Adrenal gland (tissue), 5 donors: ENCODE measurements at regions not wholly inside any gene's neighbourhood (a gene's known extent, or its start where the extent isn't known, plus 50 kb on each side); places are given as distances from the start of the nearest gene placed in this dataset.

ENCODE experiments used
- POLR2A ChIP-seq, 2 donors: fragments of 450-650 bp; IDR thresholded peaks; one replicate each; pipeline ENCODE4 v1.6.1; 2017; ENCODE audit warnings: antibody characterized with exemption in 2 of 2, mild to moderate bottlenecking in 2 of 2, moderate library complexity in 1 of 2
- TF ChIP-seq, protein P1 (sequence below), 6 experiments: fragments of 450-650 bp in 4 of 6; fragments of 200-600 bp in 2 of 6; sonication (generic) in 1 of 6; IDR thresholded peaks; 1 replicate in 5 of 6; 2 replicates in 1 of 6; pipeline versions ENCODE4 v1.5.1 to v1.8.0; 2016 to 2021; ENCODE audit warnings: antibody characterized with exemption in 6 of 6, mild to moderate bottlenecking in 2 of 6, moderate library complexity in 1 of 6
- donor health status: DM: no; HTN: no; CAD: no.

DNA sequence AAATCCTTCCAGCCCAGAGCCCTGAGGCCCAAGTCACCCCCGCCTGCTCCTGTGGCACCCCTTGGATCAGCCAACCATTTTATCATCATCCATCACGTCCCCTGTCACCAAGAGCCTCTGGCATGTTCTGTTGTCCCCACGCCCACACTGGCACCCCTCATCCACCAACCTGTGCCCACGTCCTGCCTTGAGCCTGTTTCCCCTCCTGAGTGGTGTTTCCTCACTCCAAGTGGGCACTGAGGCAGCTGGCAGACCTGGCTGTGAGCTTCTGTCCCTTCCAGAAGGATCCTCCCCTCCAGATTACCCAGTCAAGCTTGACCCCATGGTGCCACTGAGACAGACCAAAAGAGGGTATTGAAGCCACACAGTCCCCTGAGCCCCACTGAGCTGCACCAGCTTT is 71.4 kb upstream of the ANTXRL start:
- no peak for TF ChIP-seq POLR2A (IDR thresholded peaks at IDR 0.05)
- TF ChIP-seq, protein P1, sequence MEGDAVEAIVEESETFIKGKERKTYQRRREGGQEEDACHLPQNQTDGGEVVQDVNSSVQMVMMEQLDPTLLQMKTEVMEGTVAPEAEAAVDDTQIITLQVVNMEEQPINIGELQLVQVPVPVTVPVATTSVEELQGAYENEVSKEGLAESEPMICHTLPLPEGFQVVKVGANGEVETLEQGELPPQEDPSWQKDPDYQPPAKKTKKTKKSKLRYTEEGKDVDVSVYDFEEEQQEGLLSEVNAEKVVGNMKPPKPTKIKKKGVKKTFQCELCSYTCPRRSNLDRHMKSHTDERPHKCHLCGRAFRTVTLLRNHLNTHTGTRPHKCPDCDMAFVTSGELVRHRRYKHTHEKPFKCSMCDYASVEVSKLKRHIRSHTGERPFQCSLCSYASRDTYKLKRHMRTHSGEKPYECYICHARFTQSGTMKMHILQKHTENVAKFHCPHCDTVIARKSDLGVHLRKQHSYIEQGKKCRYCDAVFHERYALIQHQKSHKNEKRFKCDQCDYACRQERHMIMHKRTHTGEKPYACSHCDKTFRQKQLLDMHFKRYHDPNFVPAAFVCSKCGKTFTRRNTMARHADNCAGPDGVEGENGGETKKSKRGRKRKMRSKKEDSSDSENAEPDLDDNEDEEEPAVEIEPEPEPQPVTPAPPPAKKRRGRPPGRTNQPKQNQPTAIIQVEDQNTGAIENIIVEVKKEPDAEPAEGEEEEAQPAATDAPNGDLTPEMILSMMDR (IDR thresholded peaks at IDR 0.05), result no peak
